ENCODE measurements at regions not wholly inside any gene's neighbourhood (a gene's known extent, or its start where the extent isn't known, plus 50 kb on each side); places are given as distances from the start of the nearest gene placed in this dataset.

- ATAC-seq (ENCODE audit: low read depth), result no peak
- Mint-ChIP-seq H3K36me3 (ENCODE audit: low read depth) (no peaks in the 10 kb centered on the region), H3K27me3 (no peaks in the 10 kb centered on the region), H3K9me3 (no peaks in the 10 kb centered on the region), H3K4me1 (no peaks in the 10 kb centered on the region), H3K27ac (no peak overlapping the region), H3K4me3 (no peak overlapping the region)
- POLR2A ChIA-PET, result no interaction called here
- TF ChIP-seq CTCF (IDR thresholded peaks at IDR 0.05), result no peak
- no peak for DNase-seq
- intact Hi-C loops (cut with micrococcal nuclease), result no loop called here
- CTCF ChIA-PET, result no interaction called here
Measured at GRCh38 chr13:72435251-72435650, 292.2 kb downstream of the MZT1 start.

- Mint-ChIP-seq H3K27me3 (no peaks in the 10 kb centered on the region), H3K36me3 (ENCODE audit: low read depth) (no peaks in the 10 kb centered on the region), H3K4me3 (no peak overlapping the region), H3K9me3 (peaks cover 2% of the 10 kb centered on the region), H3K27ac (no peak overlapping the region), H3K4me1 (no peaks in the 10 kb centered on the region)
- POLR2A ChIA-PET, result no interaction called here
- TF ChIP-seq CTCF (IDR thresholded peaks at IDR 0.05), result no peak
- CTCF ChIA-PET, result no interaction called here
- intact Hi-C loops (cut with micrococcal nuclease), result no loop called here
- ATAC-seq (ENCODE audit: low read depth) (no peak), DNase-seq (no peak)
Measured at GRCh38 chr13:72431981-72432682, 295.3 kb downstream of the MZT1 start.

GRCh38 chr13:72430923-72431322 is 296.5 kb downstream of the MZT1 start:
- Mint-ChIP-seq H3K36me3 (ENCODE audit: low read depth) (no peaks in the 10 kb centered on the region), H3K27ac (no peak overlapping the region), H3K9me3 (peaks cover 2% of the 10 kb centered on the region), H3K27me3 (no peaks in the 10 kb centered on the region), H3K4me3 (no peak overlapping the region), H3K4me1 (no peaks in the 10 kb centered on the region)
- ATAC-seq (ENCODE audit: low read depth), result no peak
- POLR2A ChIA-PET, result no interaction called here
- CTCF ChIA-PET, result no interaction called here
- intact Hi-C loops (cut with micrococcal nuclease), result no loop called here
- no peak for DNase-seq
- TF ChIP-seq CTCF (IDR thresholded peaks at IDR 0.05), result no peak

- POLR2A ChIA-PET, result no interaction called here
- H3K9me3 Mint-ChIP-seq, result peaks cover 5% of the 10 kb centered on the region
Measured at GRCh38 chr13:72427757-72428528, 299.5 kb downstream of the MZT1 start.

More at GRCh38 chr13:72427757-72428528, 299.5 kb downstream of the MZT1 start:
- Mint-ChIP-seq H3K27ac (no peak overlapping the region), H3K4me3 (no peak overlapping the region), H3K4me1 (no peaks in the 10 kb centered on the region), H3K36me3 (ENCODE audit: low read depth) (no peaks in the 10 kb centered on the region), H3K27me3 (no peaks in the 10 kb centered on the region)
- intact Hi-C loops (cut with micrococcal nuclease), result no loop called here
- ATAC-seq (ENCODE audit: low read depth), result no peak
- CTCF ChIA-PET, result no interaction called here
- no peak for TF ChIP-seq CTCF (IDR thresholded peaks at IDR 0.05)
- no peak for DNase-seq

Measured in activated B cell treated with CpG ODN at 0.5 μM for 24 hours (primary cell).